ENCODE measurements at regions not wholly inside any gene's neighbourhood (a gene's known extent, or its start where the extent isn't known, plus 50 kb on each side); places are given as distances from the start of the nearest gene placed in this dataset.
A peak's percentile ranks its signal among the peaks of the same experiment; 100 is the strongest.

GRCh38 chr3:106265704-106266103 is 396.9 kb upstream of the CBLB start:
- TF ChIP-seq EZH2 (IDR thresholded peaks at IDR 0.05; ENCODE audit: borderline replicate concordance, low read depth, low read length, severe bottlenecking) (no peak), CTCF (IDR thresholded peaks at IDR 0.05; ENCODE audit: borderline replicate concordance, extremely low read depth, low read length, poor library complexity, severe bottlenecking) (no peak)
- Histone ChIP-seq H3K4me2 (ENCODE audit: insufficient read depth, low read length) (no peak overlapping the region), H3K27ac (ENCODE audit: low read length) (no peak overlapping the region), H4K20me1 (ENCODE audit: insufficient read depth, low read length) (no peaks in the 10 kb centered on the region), H3K79me2 (ENCODE audit: insufficient read depth, low read length) (no peaks in the 10 kb centered on the region), H3K27me3 (ENCODE audit: insufficient read depth, low read length, poor library complexity) (no peaks in the 10 kb centered on the region), H3K36me3 (ENCODE audit: insufficient read depth, low read length) (no peaks in the 10 kb centered on the region), H2AFZ (ENCODE audit: low read depth, low read length) (no peak overlapping the region), H3K4me1 (ENCODE audit: insufficient read depth, low read length) (no peaks in the 10 kb centered on the region), H3K9me3 (ENCODE audit: insufficient read depth, low read length, severe bottlenecking) (no peaks in the 10 kb centered on the region), H3K9ac (ENCODE audit: low read depth, low read length) (no peak overlapping the region), H3K4me3 (ENCODE audit: low read depth in 1 of 2, low read length in 2 of 2) (no peak overlapping the region)
- DNase-seq (no peak), ATAC-seq (ENCODE audit: insufficient read depth, low read depth) (0 out of 3 replicates have a peak, but pooled peaks have one; percentile 42)

GRCh38 chr3:106268696-106269095 is 399.9 kb upstream of the CBLB start:
- Histone ChIP-seq H3K4me1 (ENCODE audit: insufficient read depth, low read length) (no peaks in the 10 kb centered on the region), H3K9me3 (ENCODE audit: insufficient read depth, low read length, severe bottlenecking) (no peaks in the 10 kb centered on the region), H3K9ac (ENCODE audit: low read depth, low read length) (no peak overlapping the region), H3K27ac (ENCODE audit: low read length) (no peak overlapping the region), H2AFZ (ENCODE audit: low read depth, low read length) (no peak overlapping the region), H3K4me2 (ENCODE audit: insufficient read depth, low read length) (no peak overlapping the region), H3K36me3 (ENCODE audit: insufficient read depth, low read length) (no peaks in the 10 kb centered on the region), H3K79me2 (ENCODE audit: insufficient read depth, low read length) (no peaks in the 10 kb centered on the region), H3K4me3 (ENCODE audit: low read depth in 1 of 2, low read length in 2 of 2) (no peak overlapping the region), H4K20me1 (ENCODE audit: insufficient read depth, low read length) (no peaks in the 10 kb centered on the region), H3K27me3 (ENCODE audit: insufficient read depth, low read length, poor library complexity) (no peaks in the 10 kb centered on the region)
- TF ChIP-seq EZH2 (IDR thresholded peaks at IDR 0.05; ENCODE audit: borderline replicate concordance, low read depth, low read length, severe bottlenecking) = no peak
- no peak for TF ChIP-seq CTCF (IDR thresholded peaks at IDR 0.05; ENCODE audit: borderline replicate concordance, extremely low read depth, low read length, poor library complexity, severe bottlenecking)
- ATAC-seq (ENCODE audit: insufficient read depth, low read depth) (no peak), DNase-seq (no peak)

- H3K27me3 ChIP-seq (ENCODE audit: insufficient read depth, low read length, poor library complexity) = no peaks in the 10 kb centered on the region
- TF ChIP-seq EZH2 (IDR thresholded peaks at IDR 0.05; ENCODE audit: borderline replicate concordance, low read depth, low read length, severe bottlenecking) (no peak), CTCF (IDR thresholded peaks at IDR 0.05; ENCODE audit: borderline replicate concordance, extremely low read depth, low read length, poor library complexity, severe bottlenecking) (no peak)
- no peaks in the 10 kb centered on the region for H4K20me1 ChIP-seq (ENCODE audit: insufficient read depth, low read length)
- no peak overlapping the region for H3K9ac ChIP-seq (ENCODE audit: low read depth, low read length)
- ATAC-seq (ENCODE audit: insufficient read depth, low read depth) (no peak), DNase-seq (no peak)
- no peaks in the 10 kb centered on the region for H3K4me1 ChIP-seq (ENCODE audit: insufficient read depth, low read length)
- H3K36me3 ChIP-seq (ENCODE audit: insufficient read depth, low read length) = no peaks in the 10 kb centered on the region
- no peaks in the 10 kb centered on the region for H3K9me3 ChIP-seq (ENCODE audit: insufficient read depth, low read length, severe bottlenecking)
- H3K79me2 ChIP-seq (ENCODE audit: insufficient read depth, low read length) = no peaks in the 10 kb centered on the region
- H2AFZ ChIP-seq (ENCODE audit: low read depth, low read length) = no peak overlapping the region
- no peak overlapping the region for H3K4me3 ChIP-seq (ENCODE audit: low read depth in 1 of 2, low read length in 2 of 2)
- H3K27ac ChIP-seq (ENCODE audit: low read length) = no peak overlapping the region
- no peak overlapping the region for H3K4me2 ChIP-seq (ENCODE audit: insufficient read depth, low read length)
Observed at GRCh38 chr3:106272302-106272701, 403.5 kb upstream of the CBLB start.

- no peak for TF ChIP-seq CTCF (IDR thresholded peaks at IDR 0.05; ENCODE audit: borderline replicate concordance, extremely low read depth, low read length, poor library complexity, severe bottlenecking)
- TF ChIP-seq EZH2 (IDR thresholded peaks at IDR 0.05; ENCODE audit: borderline replicate concordance, low read depth, low read length, severe bottlenecking) = no peak
- Histone ChIP-seq H3K27me3 (ENCODE audit: insufficient read depth, low read length, poor library complexity) (no peaks in the 10 kb centered on the region), H3K9me3 (ENCODE audit: insufficient read depth, low read length, severe bottlenecking) (no peaks in the 10 kb centered on the region), H3K4me1 (ENCODE audit: insufficient read depth, low read length) (no peaks in the 10 kb centered on the region), H3K9ac (ENCODE audit: low read depth, low read length) (no peak overlapping the region), H3K4me2 (ENCODE audit: insufficient read depth, low read length) (no peak overlapping the region), H4K20me1 (ENCODE audit: insufficient read depth, low read length) (no peaks in the 10 kb centered on the region), H3K36me3 (ENCODE audit: insufficient read depth, low read length) (no peaks in the 10 kb centered on the region), H3K4me3 (ENCODE audit: low read depth in 1 of 2, low read length in 2 of 2) (no peak overlapping the region), H3K79me2 (ENCODE audit: insufficient read depth, low read length) (no peaks in the 10 kb centered on the region), H3K27ac (ENCODE audit: low read length) (no peak overlapping the region), H2AFZ (ENCODE audit: low read depth, low read length) (no peak overlapping the region)
- DNase-seq (no peak), ATAC-seq (ENCODE audit: insufficient read depth, low read depth) (no peak)
Observed at GRCh38 chr3:106275592-106275991, 406.8 kb upstream of the CBLB start.
